K562 (cell line): ENCODE measurements at regions not wholly inside any gene's neighbourhood (a gene's known extent, or its start where the extent isn't known, plus 50 kb on each side); places are given as distances from the start of the nearest gene placed in this dataset.
A peak's percentile ranks its signal among the peaks of the same experiment; 100 is the strongest.

ENCODE experiments used
- ARID3B ChIP-seq: fragments of 250-450 bp; sonication (Bioruptor Pico); IDR thresholded peaks from 2 replicates; pipeline ENCODE4 v1.4.0; 2020; ENCODE audit warnings: borderline replicate concordance
- ASH1L ChIP-seq: fragments of 450-650 bp; IDR thresholded peaks from 2 replicates; pipeline ENCODE4 v1.6.1; 2018; ENCODE audit warnings: borderline replicate concordance, mild to moderate bottlenecking, low read depth; ENCODE audit not compliant: partially characterized antibody
- CHAMP1 ChIP-seq: fragments of 450-650 bp; IDR thresholded peaks from 2 replicates; pipeline ENCODE4 v1.6.1; 2016; ENCODE audit warnings: mild to moderate bottlenecking
- E2F8 ChIP-seq: fragments of 450-650 bp; IDR thresholded peaks from 2 replicates; pipeline ENCODE4 v1.7.1; 2018; ENCODE audit warnings: mild to moderate bottlenecking, low read depth; ENCODE audit not compliant: partially characterized antibody
- FOXJ2 ChIP-seq: fragments of 200-800 bp; sonication (Bioruptor generic); IDR thresholded peaks from 2 replicates; pipeline ENCODE4 v1.6.1; 2016; ENCODE audit warnings: missing genetic modification characterization, missing compliant biosample characterization
- GATAD2A ChIP-seq: fragments of 450-650 bp; IDR thresholded peaks from 2 replicates; pipeline ENCODE4 v1.6.1; 2017
- HDGF ChIP-seq: fragments of 450-650 bp; IDR thresholded peaks from 2 replicates; pipeline ENCODE4 v1.6.1; 2016
- HES1 ChIP-seq: fragments of 450-650 bp; IDR thresholded peaks from 2 replicates; pipeline ENCODE4 v1.6.1; 2016; ENCODE audit warnings: low read depth, mild to moderate bottlenecking, moderate library complexity
- KAT7 ChIP-seq: sonication (generic); formaldehyde crosslinking; IDR thresholded peaks from 2 replicates; pipeline ENCODE4 v1.8.0; 2022; ENCODE audit warnings: missing genetic modification reagents, mild to moderate bottlenecking, borderline replicate concordance
- MAFF ChIP-seq: IDR thresholded peaks from 2 replicates; pipeline ENCODE4 v1.6.1; 2012; ENCODE audit warnings: low read length, improper control_type of control experiment
- NFYB ChIP-seq: IDR thresholded peaks from 2 replicates; pipeline ENCODE4 v1.6.1; 2011; ENCODE audit warnings: mild to moderate bottlenecking, moderate library complexity; ENCODE audit not compliant: insufficient read length; ENCODE audit errors: extremely low read depth
- PKNOX1 ChIP-seq: fragments of 450-650 bp; IDR thresholded peaks from 2 replicates; pipeline ENCODE4 v1.6.1; 2016
- RAD21 ChIP-seq, 2 experiments: fragments of 250-450 bp in 1 of 2; fragments of 450-650 bp in 1 of 2; sonication (Bioruptor Pico) in 1 of 2; formaldehyde crosslinking in 1 of 2; IDR thresholded peaks in 1 of 2; conservative IDR thresholded peaks in 1 of 2; 2 replicates each; pipeline versions ENCODE4 v1.4.0 to v1.8.0; 2020 to 2022; ENCODE audit warnings: mild to moderate bottlenecking in 2 of 2, moderate library complexity in 1 of 2
- RBM15 ChIP-seq: fragments of 200-400 bp; formaldehyde crosslinking; IDR thresholded peaks from 2 replicates; pipeline ENCODE4 v1.6.1; 2018; ENCODE audit warnings: mild to moderate bottlenecking, low read length, moderate library complexity; ENCODE audit not compliant: insufficient read depth
- RBM17 ChIP-seq: fragments of 200-400 bp; formaldehyde crosslinking; IDR thresholded peaks from 2 replicates; pipeline ENCODE4 v1.6.1; 2017; ENCODE audit warnings: low read depth, mild to moderate bottlenecking, low read length, borderline replicate concordance
- RBM25 ChIP-seq: fragments of 200-400 bp; formaldehyde crosslinking; IDR thresholded peaks from 2 replicates; pipeline ENCODE4 v1.6.1; 2018; ENCODE audit warnings: low read length, low read depth, moderate library complexity; ENCODE audit not compliant: severe bottlenecking
- RBM39 ChIP-seq: fragments of 200-400 bp; formaldehyde crosslinking; optimal IDR thresholded peaks from 2 replicates; pipeline ENCODE3; 2018; ENCODE audit warnings: low read depth, low read length
- SMAD1 ChIP-seq: fragments of 150-350 bp; IDR thresholded peaks from 2 replicates; pipeline ENCODE4 v1.6.1; 2014; ENCODE audit warnings: low read length, low read depth; ENCODE audit not compliant: partially characterized antibody
- SMAD2 ChIP-seq: fragments of 150-350 bp; IDR thresholded peaks from 2 replicates; pipeline ENCODE4 v1.6.1; 2014; ENCODE audit warnings: low read depth, mild to moderate bottlenecking, low read length
- TRIM28 ChIP-seq: fragments of 450-650 bp; IDR thresholded peaks from 2 replicates; pipeline ENCODE4 v1.6.1; 2017
- ZNF239 ChIP-seq: fragments of 250-450 bp; sonication (Bioruptor Pico); IDR thresholded peaks from 2 replicates; pipeline ENCODE4 v1.4.0; 2020; ENCODE audit warnings: mild to moderate bottlenecking
- ZSCAN29 ChIP-seq: fragments of 450-650 bp; IDR thresholded peaks from 2 replicates; pipeline ENCODE4 v1.6.1; 2017

GRCh38 chr12:127162307-127162706 is 1104.7 kb upstream of the TMEM132C start (continued):
- TF ChIP-seq NFYB (peak; percentile 52), FOXJ2 (tag) (no peak), SMAD1 (no peak), GATAD2A (no peak), ARID3B (CRISPR knock-in tag) (no peak), ASH1L (peak; percentile 61), TRIM28 (no peak), RAD21 (CRISPR knock-in tag; conservative IDR thresholded peaks at IDR 0.05 in 1 of 2, IDR thresholded peaks at IDR 0.05 in 1 of 2) (no peak), RBM39 (no peak), CHAMP1 (no peak), E2F8 (peak; percentile 42), ZSCAN29 (no peak), HES1 (no peak), SMAD2 (no peak), RBM25 (peak; percentile 70), PKNOX1 (peak; percentile 98), MAFF (no peak), RBM17 (no peak), RBM15 (no peak), KAT7 (no peak), HDGF (no peak), ZNF239 (CRISPR knock-in tag) (no peak)
